ENCODE measurements at regions not wholly inside any gene's neighbourhood (a gene's known extent, or its start where the extent isn't known, plus 50 kb on each side); places are given as distances from the start of the nearest gene placed in this dataset.

- TF ChIP-seq CTCF (IDR thresholded peaks at IDR 0.05; ENCODE audit: insufficient read depth, low read depth, low read length): no peak
- no peak overlapping the region for H3K4me3 ChIP-seq (ENCODE audit: low read depth, low read length)
- DNase-seq (ENCODE audit: low read depth): peak; percentile 0
Observed at GRCh38 chr4:164508771-164509170, 245.2 kb upstream of the SMIM31 start.

- no peak for TF ChIP-seq CTCF (IDR thresholded peaks at IDR 0.05; ENCODE audit: insufficient read depth, low read depth, low read length)
- DNase-seq (ENCODE audit: low read depth): no peak
- H3K4me3 ChIP-seq (ENCODE audit: low read depth, low read length): no peak overlapping the region
Observed at GRCh38 chr4:164509951-164510350, 244.0 kb upstream of the SMIM31 start.

DNA sequence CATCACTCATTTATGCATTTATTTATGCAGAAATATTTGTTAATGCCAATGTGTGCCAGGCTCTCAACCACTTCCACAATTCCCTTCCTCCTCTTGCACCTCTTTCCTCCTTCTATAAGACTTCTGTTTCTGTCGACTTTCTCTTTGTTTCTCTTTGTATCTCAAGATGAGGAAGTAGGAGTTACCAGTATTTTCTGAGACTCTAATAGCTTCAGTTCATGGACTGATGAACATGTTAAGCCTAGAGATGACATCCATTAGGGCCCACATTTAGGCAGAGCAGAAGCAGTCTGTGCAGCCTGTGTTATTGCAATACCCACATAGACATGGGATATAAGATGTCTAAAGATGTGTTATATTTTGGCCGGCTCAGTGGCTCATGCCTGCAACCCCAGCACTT, 241.8 kb upstream of the SMIM31 start:
- TF ChIP-seq CTCF (IDR thresholded peaks at IDR 0.05; ENCODE audit: insufficient read depth, low read depth, low read length): no peak
- no peak for DNase-seq (ENCODE audit: low read depth)
- no peak overlapping the region for H3K4me3 ChIP-seq (ENCODE audit: low read depth, low read length)

- DNase-seq (ENCODE audit: low read depth): no peak
- no peak overlapping the region for H3K4me3 ChIP-seq (ENCODE audit: low read depth, low read length)
- TF ChIP-seq CTCF (IDR thresholded peaks at IDR 0.05; ENCODE audit: insufficient read depth, low read depth, low read length): no peak
Observed at GRCh38 chr4:164514765-164515164, 239.2 kb upstream of the SMIM31 start.

DNA sequence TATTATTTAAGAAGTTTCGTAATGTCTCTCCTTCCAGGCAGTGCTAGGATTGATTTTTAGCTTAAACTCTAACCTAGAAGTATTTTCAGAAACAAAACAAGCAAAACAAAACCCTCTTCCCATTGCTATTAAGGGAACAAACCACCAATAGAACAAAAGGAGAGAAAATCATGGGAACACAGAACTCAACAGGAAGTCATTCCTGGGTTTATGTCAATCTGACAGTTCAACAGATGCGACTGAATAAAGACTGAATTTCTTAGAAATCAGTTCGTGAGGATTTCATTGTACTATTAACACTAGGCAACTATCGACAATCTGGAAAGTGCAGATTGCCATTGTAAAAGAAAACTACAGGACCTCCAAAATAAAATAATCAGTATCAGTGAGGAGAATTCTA, 229.1 kb upstream of the SMIM31 start:
- TF ChIP-seq CTCF (IDR thresholded peaks at IDR 0.05; ENCODE audit: insufficient read depth, low read depth, low read length): no peak
- H3K4me3 ChIP-seq (ENCODE audit: low read depth, low read length): no peak overlapping the region
- no peak for DNase-seq (ENCODE audit: low read depth)

DNA sequence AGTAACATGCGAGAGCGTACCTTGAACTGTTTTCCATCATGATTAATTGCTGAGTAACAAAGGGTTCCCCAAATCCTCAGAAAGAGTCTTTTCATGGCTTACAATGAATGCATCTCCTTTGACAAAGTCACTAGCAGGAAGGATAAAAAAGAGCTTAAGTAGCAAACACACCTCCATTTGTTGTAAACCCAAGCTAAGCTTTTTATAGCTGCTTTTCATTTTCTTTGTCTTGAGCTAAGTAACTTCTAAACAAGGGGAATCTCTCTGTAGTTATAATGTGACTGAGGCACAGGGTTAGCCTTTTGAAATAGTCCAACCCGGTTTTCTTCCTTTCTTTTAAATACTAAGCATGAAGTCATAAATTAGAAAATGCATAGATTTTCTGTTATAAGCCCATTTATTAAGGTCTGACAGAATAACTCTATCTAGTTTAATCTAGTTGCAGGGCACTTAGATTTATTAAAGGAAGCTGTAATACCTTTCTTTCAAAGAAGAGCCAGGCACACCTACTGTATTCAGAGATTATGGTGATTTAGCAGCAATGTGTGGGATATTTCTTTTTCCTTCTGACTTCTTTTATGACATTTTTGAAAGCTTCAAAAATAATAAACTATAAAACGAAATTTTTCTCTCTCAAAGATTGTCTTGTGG, 226.9 kb upstream of the SMIM31 start:
- DNase-seq (ENCODE audit: low read depth): no peak
- H3K4me3 ChIP-seq (ENCODE audit: low read depth, low read length): no peak overlapping the region
- TF ChIP-seq CTCF (IDR thresholded peaks at IDR 0.05; ENCODE audit: insufficient read depth, low read depth, low read length): no peak

DNA sequence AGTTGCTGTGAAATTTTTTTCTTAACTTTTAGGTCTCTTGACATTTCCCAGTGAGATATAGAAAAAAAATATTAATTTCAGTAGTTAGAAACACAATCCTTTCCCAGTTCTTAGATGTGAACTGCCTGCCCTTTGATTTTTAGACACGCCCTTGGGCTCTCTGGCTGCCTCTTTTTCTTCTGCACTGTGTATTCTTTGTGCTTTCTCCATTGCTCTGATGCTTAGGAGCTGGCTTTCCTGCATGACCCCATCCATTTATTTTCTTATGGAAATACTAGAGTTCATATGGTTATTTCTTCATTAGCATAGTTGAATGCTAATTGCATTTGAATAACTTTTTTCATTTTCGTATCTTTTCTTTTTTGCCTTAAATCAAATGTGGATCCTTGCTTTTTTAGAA, 224.9 kb upstream of the SMIM31 start:
- no peak for TF ChIP-seq CTCF (IDR thresholded peaks at IDR 0.05; ENCODE audit: insufficient read depth, low read depth, low read length)
- H3K4me3 ChIP-seq (ENCODE audit: low read depth, low read length): no peak overlapping the region
- DNase-seq (ENCODE audit: low read depth): no peak

Measured in fibroblast of villous mesenchyme (primary cell).